Right renal cortex interstitium (tissue), 3 donors: ENCODE measurements at regions not wholly inside any gene's neighbourhood (a gene's known extent, or its start where the extent isn't known, plus 50 kb on each side); places are given as distances from the start of the nearest gene placed in this dataset.
"Not testable (repeated sequence)": the region's sequence is repeated elsewhere in the genome, so short reads cannot be mapped to it uniquely, and the experiment has no call there.

ENCODE experiments used
- DNase-seq, 3 donors: peaks; one replicate each; pipeline ENCODE4 v3.0.0-alpha.2; 2013; ENCODE audit warnings: low read depth in 3 of 3, low spot score in 2 of 3

GRCh38 chr4:75422998-75423397 is 91.2 kb downstream of the RCHY1 start:
- no peak for DNase-seq

DNA sequence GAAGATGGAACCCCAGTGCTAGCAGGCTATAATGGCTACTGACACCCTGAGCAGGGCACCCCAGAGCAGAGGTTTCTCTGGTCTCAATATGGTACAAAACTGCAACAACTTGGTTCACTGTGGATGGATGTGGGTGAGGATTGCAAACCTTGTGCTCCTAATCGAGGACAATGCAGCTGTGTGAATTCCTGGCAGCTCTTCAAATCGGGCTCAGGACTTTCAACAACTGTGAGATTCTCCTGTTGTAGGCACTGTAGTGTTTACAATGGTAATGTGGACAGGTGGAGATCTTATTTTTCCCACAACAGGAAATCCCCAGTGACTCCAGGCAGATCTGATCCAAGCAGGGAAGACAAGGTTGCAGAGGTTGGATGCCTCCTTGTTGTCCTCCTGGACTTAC is 101.5 kb downstream of the RCHY1 start:
- no peak for DNase-seq

GRCh38 chr4:75398501-75398900 is 115.7 kb downstream of the RCHY1 start:
- DNase-seq: no peak

DNA sequence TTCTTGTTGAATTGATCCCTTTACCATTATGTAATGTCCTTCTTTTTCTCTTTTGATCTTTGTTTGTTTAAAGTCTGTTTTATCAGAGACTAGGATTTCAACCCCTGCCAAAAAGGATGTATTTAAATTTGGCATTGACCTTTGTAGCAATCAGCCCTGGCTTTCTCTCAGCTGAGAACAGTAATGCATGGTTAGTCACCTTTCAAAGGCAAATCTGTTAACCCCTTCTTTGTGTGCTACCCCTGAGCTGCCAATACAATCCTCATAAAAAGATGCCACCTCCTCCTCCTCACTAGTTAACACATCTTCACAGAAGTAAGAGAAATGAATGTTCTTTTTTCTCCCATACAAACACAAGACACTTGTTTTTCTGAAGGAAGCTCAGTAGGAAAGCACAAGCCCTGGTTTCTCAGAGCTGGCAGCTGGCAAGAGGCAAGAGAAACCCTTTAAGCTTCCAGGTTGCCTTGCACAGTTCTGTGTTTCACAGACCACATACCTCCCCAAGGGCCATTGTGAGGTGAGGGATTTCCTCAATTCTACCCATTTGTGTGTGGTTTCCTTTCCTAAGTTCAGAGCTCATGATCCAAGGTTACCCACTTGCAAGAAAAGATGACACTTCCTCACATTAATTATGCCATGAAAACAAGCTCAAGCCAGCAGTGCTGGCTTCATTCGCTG is 122.6 kb downstream of the RCHY1 start:
- DNase-seq: no peak

GRCh38 chr4:75386426-75386825 is 127.8 kb downstream of the RCHY1 start:
- DNase-seq: not testable (repeated sequence)

DNA sequence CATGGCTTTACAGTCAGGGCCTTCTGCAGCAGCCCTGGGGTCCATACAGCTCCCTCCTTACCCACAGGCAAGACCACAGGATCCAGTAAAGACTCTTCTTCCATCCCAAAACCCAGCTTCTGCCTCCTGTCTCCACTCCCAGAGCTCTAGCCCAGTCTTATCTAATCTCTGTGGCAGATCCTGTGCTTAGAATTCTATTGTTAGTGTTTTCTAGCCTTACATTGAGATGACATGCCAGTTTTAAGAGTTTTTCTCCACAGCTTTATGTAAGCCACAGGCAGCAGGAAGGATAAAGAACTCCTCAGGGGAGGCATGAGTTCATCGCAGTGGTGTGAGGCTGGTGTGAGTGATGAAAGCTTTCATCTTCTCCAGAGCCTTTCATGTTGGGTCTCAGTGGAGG is 129.1 kb downstream of the RCHY1 start:
- DNase-seq: no peak

DNA sequence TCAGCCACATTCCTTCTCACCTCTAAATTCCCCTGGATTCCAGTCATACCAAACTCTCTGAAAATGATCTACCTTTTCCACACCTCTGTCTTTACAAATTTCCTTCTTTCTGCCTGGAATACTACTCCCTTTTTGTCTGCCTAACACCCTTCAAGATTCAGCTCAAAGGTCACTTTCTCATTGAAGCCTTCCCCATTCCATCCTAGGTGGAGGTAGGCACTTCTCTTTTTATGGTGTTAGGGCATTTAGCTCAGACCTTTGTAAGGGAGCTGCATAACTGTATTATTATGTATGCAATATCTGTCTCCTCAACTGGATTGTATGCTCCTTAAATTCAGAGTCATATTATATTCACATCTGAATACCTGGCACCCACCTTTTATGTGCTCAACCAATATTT is 137.7 kb downstream of the RCHY1 start:
- no peak for DNase-seq

GRCh38 chr4:75371915-75372314 is 142.3 kb downstream of the RCHY1 start:
- no peak for DNase-seq

DNA sequence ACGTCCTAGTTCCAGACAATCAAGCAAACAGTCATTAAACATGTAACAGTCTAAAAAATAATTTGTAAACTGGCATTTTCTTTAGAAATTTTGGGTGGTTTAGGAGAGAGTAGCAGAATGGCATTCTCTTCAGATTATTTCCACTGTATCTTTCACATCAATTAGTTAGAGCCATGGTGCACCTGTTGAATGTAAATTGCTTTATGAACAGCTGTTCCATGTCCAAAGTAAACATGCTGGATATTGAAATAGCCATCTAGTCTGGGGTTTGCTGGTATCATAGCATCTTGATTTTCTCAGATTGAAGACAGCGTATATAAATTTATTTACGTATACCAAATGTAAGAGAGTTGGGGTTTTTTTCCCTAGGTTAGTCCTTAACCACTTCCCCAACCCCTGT is 143.6 kb downstream of the RCHY1 start:
- DNase-seq: no peak

- DNase-seq: no peak
Measured at GRCh38 chr4:75345423-75345822, 168.8 kb downstream of the RCHY1 start.

GRCh38 chr4:75344915-75345314 is 169.3 kb downstream of the RCHY1 start:
- DNase-seq: no peak

DNA sequence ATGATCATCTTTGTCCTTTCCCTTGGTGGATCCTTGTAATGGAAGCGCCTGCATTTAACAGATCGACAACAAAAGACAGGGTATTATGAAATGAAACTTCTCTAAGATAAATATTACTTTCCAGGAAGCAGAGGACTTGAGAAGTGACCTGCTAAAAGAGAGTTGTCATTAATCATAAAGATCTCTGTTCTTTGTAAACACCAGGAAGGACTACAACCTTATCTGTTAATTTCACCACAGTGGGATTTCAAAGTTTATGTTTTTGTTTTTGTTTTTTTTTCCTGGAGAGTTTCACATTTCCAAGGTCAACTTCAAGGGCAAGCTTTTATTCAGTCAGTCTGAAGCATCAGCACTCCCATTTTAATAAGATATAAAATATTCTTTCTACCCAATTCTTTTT is 170.9 kb downstream of the RCHY1 start:
- no peak for DNase-seq

DNA sequence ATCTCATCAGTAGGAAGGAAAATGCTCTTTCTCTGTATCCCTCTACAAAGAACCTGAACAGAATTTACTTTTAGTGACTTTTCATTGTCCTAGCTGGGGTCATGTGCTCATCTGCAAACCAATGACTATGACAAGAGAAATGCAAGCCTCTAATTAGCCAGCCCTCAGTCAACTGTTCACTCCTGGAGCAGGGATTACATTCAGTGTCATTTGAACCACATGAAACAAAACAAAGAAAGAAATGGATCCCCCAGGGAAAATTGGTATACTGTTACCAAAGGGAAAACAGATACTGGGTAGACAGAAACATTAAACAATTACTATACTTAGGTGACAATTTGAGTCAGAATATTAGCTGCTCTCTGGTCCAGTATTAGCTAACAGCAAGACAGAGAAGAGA is 173.6 kb downstream of the RCHY1 start:
- DNase-seq: no peak

GRCh38 chr4:75338352-75338880 is 175.8 kb downstream of the RCHY1 start:
- DNase-seq: no peak

DNA sequence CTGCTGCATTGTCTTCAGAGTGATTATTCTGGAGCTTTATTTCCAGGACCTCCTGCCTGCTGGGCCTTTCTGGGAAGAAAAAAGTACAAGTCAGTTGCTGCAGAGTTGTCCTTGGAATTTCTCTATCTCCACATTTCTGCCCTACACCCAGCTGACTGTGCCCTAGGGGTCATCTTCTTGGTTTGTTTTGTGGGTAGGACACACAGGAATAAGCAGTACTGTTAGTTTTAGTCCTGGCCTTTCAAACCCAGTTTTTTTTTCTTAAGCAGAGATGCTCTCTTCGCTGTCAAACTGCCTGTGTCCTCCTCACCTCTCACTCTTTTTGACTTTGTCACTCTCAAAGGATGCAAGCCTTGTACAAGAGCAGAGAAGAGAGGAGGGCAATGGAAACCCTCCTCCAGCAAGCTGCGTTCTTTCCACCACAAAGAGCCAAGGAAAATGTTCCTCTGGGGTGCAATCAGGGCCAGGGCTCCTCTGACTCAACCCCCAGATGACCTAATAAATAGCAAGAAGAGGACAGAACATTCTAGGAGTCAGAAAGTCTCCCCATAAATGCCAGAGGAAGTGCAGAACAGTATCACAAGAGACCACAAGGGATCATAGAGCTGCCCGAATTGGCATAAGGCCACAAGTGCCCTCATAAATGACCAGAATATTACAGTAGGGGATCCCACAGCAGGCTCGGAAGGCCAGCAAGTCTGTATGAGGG is 186.2 kb downstream of the RCHY1 start:
- no peak for DNase-seq

DNA sequence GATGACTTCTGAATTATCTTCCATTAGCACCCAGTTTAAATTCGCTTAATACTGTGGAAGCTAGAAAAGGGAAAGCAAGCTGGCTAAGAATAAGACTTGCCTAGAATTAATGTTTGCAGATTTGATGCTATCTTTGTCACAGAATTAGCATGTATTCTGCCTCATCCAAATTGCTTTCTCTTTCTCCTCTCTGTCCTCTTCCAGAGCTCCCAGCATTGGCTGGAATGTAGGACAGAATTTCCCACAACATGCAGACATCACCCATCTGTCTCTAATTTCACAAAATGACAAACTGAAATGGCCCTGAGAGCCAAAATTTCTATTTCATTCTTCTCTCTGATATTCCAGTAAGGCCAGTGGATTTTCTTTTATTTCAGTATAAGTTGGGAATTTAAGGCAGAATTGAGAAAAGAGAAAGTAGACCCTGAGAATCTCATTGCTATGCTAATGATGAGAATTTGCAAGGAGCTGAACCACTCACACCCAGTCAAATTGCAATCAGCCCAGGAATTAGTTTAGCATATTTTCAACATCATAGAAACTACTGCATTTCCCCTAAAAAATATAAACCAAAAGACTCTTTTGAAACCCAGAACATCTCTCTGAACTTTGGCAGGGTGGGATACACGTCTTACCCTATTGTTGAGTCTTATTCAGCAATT is 188.8 kb downstream of the RCHY1 start:
- DNase-seq: no peak

DNA sequence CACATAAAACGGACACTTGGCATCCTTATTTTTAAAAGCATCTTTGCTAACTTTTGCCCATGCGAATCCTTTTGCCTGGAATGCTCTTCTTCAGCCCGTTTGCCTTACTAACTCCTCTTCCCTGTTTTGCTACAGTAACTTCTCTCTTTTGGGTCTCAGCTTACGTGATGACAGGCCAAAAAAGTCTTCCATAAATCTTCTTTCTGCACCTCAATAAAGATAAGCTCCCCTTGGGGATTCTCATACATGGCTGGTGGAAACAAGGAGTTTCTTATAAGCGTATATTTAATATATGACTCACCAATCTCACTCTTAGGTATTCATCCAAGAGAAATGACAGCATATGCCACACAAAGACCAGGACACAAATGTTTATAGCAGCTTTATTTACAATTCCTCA is 192.7 kb downstream of the RCHY1 start:
- DNase-seq: no peak

GRCh38 chr4:75317641-75318040 is 196.6 kb downstream of the RCHY1 start:
- DNase-seq: not testable (repeated sequence)

DNA sequence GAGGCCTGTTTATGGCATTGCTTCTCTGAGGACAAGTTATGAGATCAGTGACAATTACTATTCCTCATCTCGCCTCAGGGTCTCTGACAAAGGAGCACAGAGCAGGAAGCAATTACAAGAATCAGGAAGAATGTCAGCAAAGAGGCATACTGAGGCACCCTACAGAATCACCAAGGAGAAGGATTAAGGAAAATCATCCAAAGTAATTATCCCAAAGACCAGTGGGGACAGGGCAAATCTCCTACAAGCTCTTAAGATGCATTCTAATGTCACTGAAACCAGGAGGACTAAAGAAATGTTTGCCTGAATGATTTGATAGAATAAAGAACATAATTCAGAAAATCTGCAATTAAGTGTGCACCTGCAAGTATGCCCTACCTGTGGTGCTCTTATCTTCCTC is 206.2 kb downstream of the RCHY1 start:
- no peak for DNase-seq

GRCh38 chr4:75306506-75306905 is 207.7 kb downstream of the RCHY1 start:
- DNase-seq: no peak

DNA sequence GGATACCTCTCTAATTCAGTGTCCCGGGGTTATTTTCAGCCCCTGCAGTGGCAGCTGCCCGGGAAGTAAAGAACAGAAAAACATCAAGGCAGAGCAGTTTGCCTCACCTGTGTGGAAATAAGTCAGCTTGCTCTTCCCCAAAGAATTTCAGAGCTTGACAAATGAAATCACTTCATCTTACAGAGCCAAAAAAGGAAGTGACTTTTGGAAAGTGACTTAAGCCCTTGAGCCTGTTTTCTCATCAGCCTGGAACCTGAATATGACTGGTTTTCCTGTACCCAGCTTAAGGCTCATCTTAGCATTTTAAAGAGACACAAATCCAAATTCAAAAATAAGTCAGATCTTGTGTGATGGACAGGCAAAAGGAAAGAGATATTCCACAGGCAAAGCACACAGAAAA is 211.6 kb downstream of the RCHY1 start:
- no peak for DNase-seq
